Cardiac fibroblast (primary cell): ENCODE measurements at regions not wholly inside any gene's neighbourhood (a gene's known extent, or its start where the extent isn't known, plus 50 kb on each side); places are given as distances from the start of the nearest gene placed in this dataset.

Source experiments
- DNase-seq, 2 donors: peaks; one replicate each; pipeline versions ENCODE4 v3.0.0 to v3.0.0-alpha.2; 2010; ENCODE audit warnings: low read depth in 2 of 2
- H3K4me3 ChIP-seq, 2 donors: replicated peaks in 1 of 2; 1 replicate in 1 of 2; 2 replicates in 1 of 2; pipeline ENCODE4 v1.5.1; 2011; ENCODE audit warnings: low read depth in 2 of 2, low read length in 2 of 2, mild to moderate bottlenecking in 2 of 2, moderate library complexity in 1 of 2
- CTCF ChIP-seq: IDR thresholded peaks from one replicate; pipeline ENCODE4 v1.5.1; 2011; ENCODE audit warnings: low read depth, mild to moderate bottlenecking, low read length, inconsistent platforms

GRCh38 chr9:107951511-107951910, 461.9 kb upstream of the KLF4 start:
- no peak overlapping the region for H3K4me3 ChIP-seq
- no peak for DNase-seq
- TF ChIP-seq CTCF: no peak

- no peak overlapping the region for H3K4me3 ChIP-seq
- TF ChIP-seq CTCF: no peak
- DNase-seq: peak in 1 of 2 donors; percentile 9
Measured at GRCh38 chr9:107949061-107949460, 459.5 kb upstream of the KLF4 start.

- H3K4me3 ChIP-seq: no peak overlapping the region
- TF ChIP-seq CTCF: no peak
- DNase-seq: no peak
Measured at GRCh38 chr9:107948601-107949000, 459.0 kb upstream of the KLF4 start.

GRCh38 chr9:107948086-107948485, 458.5 kb upstream of the KLF4 start:
- DNase-seq: peak in 1 of 2 donors; percentile 35
- TF ChIP-seq CTCF: no peak
- H3K4me3 ChIP-seq: no peak overlapping the region

- no peak for TF ChIP-seq CTCF
- no peak for DNase-seq
- no peak overlapping the region for H3K4me3 ChIP-seq
Measured at GRCh38 chr9:107946364-107947141, 457.0 kb upstream of the KLF4 start.

- H3K4me3 ChIP-seq: no peak overlapping the region
- DNase-seq: no peak
- TF ChIP-seq CTCF: no peak
Measured at GRCh38 chr9:107945961-107946360, 456.4 kb upstream of the KLF4 start.

- TF ChIP-seq CTCF: no peak
- DNase-seq: no peak
- H3K4me3 ChIP-seq: no peak overlapping the region
Measured at GRCh38 chr9:107945493-107945892, 455.9 kb upstream of the KLF4 start.
